ENCODE measurements at regions not wholly inside any gene's neighbourhood (a gene's known extent, or its start where the extent isn't known, plus 50 kb on each side); places are given as distances from the start of the nearest gene placed in this dataset.

DNA sequence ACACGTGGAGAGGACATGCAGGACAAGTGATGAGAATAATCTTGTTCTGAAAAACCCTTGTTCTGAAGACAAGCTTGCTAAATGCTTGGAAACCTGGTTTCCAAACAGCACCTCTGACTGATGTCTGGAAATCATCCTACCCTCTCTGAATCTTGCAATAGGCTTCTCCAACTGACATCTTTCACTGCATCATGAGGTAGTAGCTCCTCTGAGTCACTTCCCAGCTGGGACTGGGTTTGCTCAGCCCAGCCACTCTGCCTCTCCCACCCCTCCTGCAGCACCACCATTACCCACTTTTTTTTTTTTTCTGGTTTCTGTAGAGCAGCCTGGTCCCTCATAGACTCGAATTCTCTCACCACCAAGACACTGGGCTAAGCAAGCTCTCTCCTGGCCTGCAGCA, 919.8 kb downstream of the GRID1 start:
- dilution Hi-C loops (cut with HindIII; ENCODE audit: low sequenced_read_pairs, unreplicated experiment) (no loop called here), in situ Hi-C loops (cut with MboI; ENCODE audit: low sequenced_read_pairs) (no loop called here), intact Hi-C loops (cut with micrococcal nuclease) (no loop called here)
- Histone ChIP-seq H2BK15ac (ENCODE audit: low read depth, low read length) (no peak overlapping the region), H4K20me1 (ENCODE audit: insufficient read depth, low read length) (no peaks in the 10 kb centered on the region), H4K91ac (ENCODE audit: insufficient read depth, low read depth, low read length) (no peak overlapping the region), H2BK120ac (ENCODE audit: low read depth, low read length) (no peak overlapping the region), H3K27me3 (ENCODE audit: control insufficient read depth, insufficient read depth, low read length) (no peaks in the 10 kb centered on the region), H2AK9ac (replicated peaks; ENCODE audit: low read depth, low read length, poor library complexity) (no peak overlapping the region), H3K4me3 (ENCODE audit: insufficient read depth, low read depth, low read length) (no peak overlapping the region), H3K14ac (replicated peaks; ENCODE audit: low read depth, low read length) (no peak overlapping the region), H3K18ac (ENCODE audit: low read depth, low read length) (no peak overlapping the region), H3K4me2 (ENCODE audit: low read depth, low read length) (no peak overlapping the region), H2AK5ac (ENCODE audit: low read depth, low read length) (no peak overlapping the region), H3K27ac (ENCODE audit: insufficient read depth, low read length) (no peak overlapping the region), H4K8ac (ENCODE audit: low read depth in 2 of 2, low read length in 2 of 2) (no peak overlapping the region), H3K36me3 (ENCODE audit: control insufficient read depth, insufficient read depth, low read length) (no peaks in the 10 kb centered on the region), H3K23ac (ENCODE audit: low read depth, low read length) (no peak overlapping the region), H2BK20ac (ENCODE audit: low read depth, low read length) (no peak overlapping the region), H2AFZ (replicated peaks; ENCODE audit: low read length, poor library complexity) (no peak overlapping the region), H3K9me3 (ENCODE audit: control insufficient read depth, insufficient read depth, low read length) (peaks cover 20% of the 10 kb centered on the region), H3K9me1 (ENCODE audit: insufficient read depth, low read length) (no peaks in the 10 kb centered on the region), H2BK5ac (ENCODE audit: low read depth, low read length, poor library complexity, severe bottlenecking) (no peak overlapping the region), H3K9ac (ENCODE audit: low read depth, low read length) (no peak overlapping the region), H3K4ac (ENCODE audit: low read depth, low read length) (no peak overlapping the region), H4K5ac (ENCODE audit: low read depth, low read length) (no peak overlapping the region), H3K56ac (ENCODE audit: extremely low read depth, insufficient read depth, low read length) (no peak overlapping the region), H3K79me1 (ENCODE audit: low read depth in 1 of 2, low read length in 2 of 2) (no peaks in the 10 kb centered on the region), H3K4me1 (ENCODE audit: control insufficient read depth, insufficient read depth, low read length) (no peaks in the 10 kb centered on the region)
- POLR2A ChIA-PET (ENCODE audit: unreplicated experiment), result no interaction called here
- no peak for DNase-seq
- BruUV-seq (replicated peaks), result no TSS peak
- ATAC-seq (ENCODE audit: low read depth), result no peak
- CTCF ChIA-PET, result no interaction called here
- no peak for TF ChIP-seq RFX5 (IDR thresholded peaks at IDR 0.05; ENCODE audit: low read depth, low read length)
- TF ChIP-seq CHD1 (IDR thresholded peaks at IDR 0.05; ENCODE audit: low read depth, low read length), result no peak
- no peak for TF ChIP-seq CEBPB (IDR thresholded peaks at IDR 0.05; ENCODE audit: low read depth, low read length)
- TF ChIP-seq RAD21 (IDR thresholded peaks at IDR 0.05; ENCODE audit: low read length), result no peak
- TF ChIP-seq, protein P1, sequence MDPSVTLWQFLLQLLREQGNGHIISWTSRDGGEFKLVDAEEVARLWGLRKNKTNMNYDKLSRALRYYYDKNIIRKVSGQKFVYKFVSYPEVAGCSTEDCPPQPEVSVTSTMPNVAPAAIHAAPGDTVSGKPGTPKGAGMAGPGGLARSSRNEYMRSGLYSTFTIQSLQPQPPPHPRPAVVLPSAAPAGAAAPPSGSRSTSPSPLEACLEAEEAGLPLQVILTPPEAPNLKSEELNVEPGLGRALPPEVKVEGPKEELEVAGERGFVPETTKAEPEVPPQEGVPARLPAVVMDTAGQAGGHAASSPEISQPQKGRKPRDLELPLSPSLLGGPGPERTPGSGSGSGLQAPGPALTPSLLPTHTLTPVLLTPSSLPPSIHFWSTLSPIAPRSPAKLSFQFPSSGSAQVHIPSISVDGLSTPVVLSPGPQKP (IDR thresholded peaks at IDR 0.05; ENCODE audit: borderline replicate concordance, low read depth, low read length), result no peak
- TF ChIP-seq, protein P2, sequence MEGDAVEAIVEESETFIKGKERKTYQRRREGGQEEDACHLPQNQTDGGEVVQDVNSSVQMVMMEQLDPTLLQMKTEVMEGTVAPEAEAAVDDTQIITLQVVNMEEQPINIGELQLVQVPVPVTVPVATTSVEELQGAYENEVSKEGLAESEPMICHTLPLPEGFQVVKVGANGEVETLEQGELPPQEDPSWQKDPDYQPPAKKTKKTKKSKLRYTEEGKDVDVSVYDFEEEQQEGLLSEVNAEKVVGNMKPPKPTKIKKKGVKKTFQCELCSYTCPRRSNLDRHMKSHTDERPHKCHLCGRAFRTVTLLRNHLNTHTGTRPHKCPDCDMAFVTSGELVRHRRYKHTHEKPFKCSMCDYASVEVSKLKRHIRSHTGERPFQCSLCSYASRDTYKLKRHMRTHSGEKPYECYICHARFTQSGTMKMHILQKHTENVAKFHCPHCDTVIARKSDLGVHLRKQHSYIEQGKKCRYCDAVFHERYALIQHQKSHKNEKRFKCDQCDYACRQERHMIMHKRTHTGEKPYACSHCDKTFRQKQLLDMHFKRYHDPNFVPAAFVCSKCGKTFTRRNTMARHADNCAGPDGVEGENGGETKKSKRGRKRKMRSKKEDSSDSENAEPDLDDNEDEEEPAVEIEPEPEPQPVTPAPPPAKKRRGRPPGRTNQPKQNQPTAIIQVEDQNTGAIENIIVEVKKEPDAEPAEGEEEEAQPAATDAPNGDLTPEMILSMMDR (conservative IDR thresholded peaks at IDR 0.05; ENCODE audit: low read depth, low read length), result no peak
- TF ChIP-seq, protein P3, sequence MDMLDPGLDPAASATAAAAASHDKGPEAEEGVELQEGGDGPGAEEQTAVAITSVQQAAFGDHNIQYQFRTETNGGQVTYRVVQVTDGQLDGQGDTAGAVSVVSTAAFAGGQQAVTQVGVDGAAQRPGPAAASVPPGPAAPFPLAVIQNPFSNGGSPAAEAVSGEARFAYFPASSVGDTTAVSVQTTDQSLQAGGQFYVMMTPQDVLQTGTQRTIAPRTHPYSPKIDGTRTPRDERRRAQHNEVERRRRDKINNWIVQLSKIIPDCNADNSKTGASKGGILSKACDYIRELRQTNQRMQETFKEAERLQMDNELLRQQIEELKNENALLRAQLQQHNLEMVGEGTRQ (IDR thresholded peaks at IDR 0.05; ENCODE audit: low read depth, low read length), result no peak
- no peak for TF ChIP-seq MAZ (IDR thresholded peaks at IDR 0.05; ENCODE audit: borderline replicate concordance, low read depth, low read length)
- no peak for TF ChIP-seq NFE2L2 (IDR thresholded peaks at IDR 0.05; ENCODE audit: low read depth, low read length)
- no peak for TF ChIP-seq FOS (IDR thresholded peaks at IDR 0.05; ENCODE audit: low read depth, low read length)
- no peak for TF ChIP-seq RCOR1 (IDR thresholded peaks at IDR 0.05; ENCODE audit: insufficient replicate concordance, low read length)
- TF ChIP-seq BHLHE40 (IDR thresholded peaks at IDR 0.05; ENCODE audit: low read depth, low read length), result no peak
- no peak for TF ChIP-seq MAFK (IDR thresholded peaks at IDR 0.05; ENCODE audit: low read depth, low read length)
- TF ChIP-seq POLR2A (IDR thresholded peaks at IDR 0.05; ENCODE audit: low read depth, low read length), result no peak
- no peak for TF ChIP-seq MXI1 (IDR thresholded peaks at IDR 0.05; ENCODE audit: borderline replicate concordance, low read depth, low read length)
- no peak for TF ChIP-seq SMC3 (IDR thresholded peaks at IDR 0.05; ENCODE audit: low read depth, low read length)
- 0% methylated on average over 1 of the region's 2 CpGs; no CpG with 5 or more reads in 1 of the 2 experiments for WGBS, 2 experiments (ENCODE audit: extremely low coverage in 2 of 2, insufficient read length in 1 of 2)
